HEK293 (cell line): ENCODE measurements at regions not wholly inside any gene's neighbourhood (a gene's known extent, or its start where the extent isn't known, plus 50 kb on each side); places are given as distances from the start of the nearest gene placed in this dataset.

Experiments used
- ZNF423 ChIP-seq: fragments of 450-650 bp; formaldehyde crosslinking; IDR thresholded peaks from 2 replicates; pipeline ENCODE4 v1.5.1; 2016; ENCODE audit warnings: missing biosample characterization, missing genetic modification characterization
- TF ChIP-seq, protein P1 (sequence below): fragments of 450-650 bp; formaldehyde crosslinking; IDR thresholded peaks from 2 replicates; pipeline ENCODE4 v1.5.1; 2016; ENCODE audit warnings: missing biosample characterization, missing genetic modification characterization
- TF ChIP-seq, protein P2 (sequence below): fragments of 450-650 bp; formaldehyde crosslinking; IDR thresholded peaks from 2 replicates; pipeline ENCODE4 v1.5.1; 2016; ENCODE audit warnings: missing biosample characterization, missing genetic modification characterization
- TF ChIP-seq, protein P3 (sequence below): fragments of 450-650 bp; IDR thresholded peaks from 2 replicates; pipeline ENCODE4 v1.5.1; 2018; ENCODE audit warnings: missing biosample characterization, mild to moderate bottlenecking, missing genetic modification characterization

DNA sequence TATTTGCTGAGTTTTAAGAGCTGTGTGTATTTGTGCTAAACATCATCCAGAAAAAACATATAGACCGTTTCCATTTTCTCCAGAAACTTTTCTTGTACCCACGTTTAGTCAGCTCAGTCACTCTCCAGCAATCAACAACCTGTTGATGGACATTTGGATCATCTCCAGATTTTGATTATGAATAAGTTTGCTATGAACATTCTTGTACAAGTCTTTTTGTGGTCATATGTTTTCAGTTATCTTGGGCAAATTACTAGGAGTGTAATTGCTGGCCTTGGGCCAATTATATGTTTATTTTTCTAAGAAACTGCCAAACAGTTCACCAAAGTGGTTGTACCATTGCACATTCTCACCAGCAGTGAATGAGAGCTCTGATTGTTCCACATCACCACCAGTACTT, 221.8 kb downstream of the CENPF start:
- TF ChIP-seq, protein P1, sequence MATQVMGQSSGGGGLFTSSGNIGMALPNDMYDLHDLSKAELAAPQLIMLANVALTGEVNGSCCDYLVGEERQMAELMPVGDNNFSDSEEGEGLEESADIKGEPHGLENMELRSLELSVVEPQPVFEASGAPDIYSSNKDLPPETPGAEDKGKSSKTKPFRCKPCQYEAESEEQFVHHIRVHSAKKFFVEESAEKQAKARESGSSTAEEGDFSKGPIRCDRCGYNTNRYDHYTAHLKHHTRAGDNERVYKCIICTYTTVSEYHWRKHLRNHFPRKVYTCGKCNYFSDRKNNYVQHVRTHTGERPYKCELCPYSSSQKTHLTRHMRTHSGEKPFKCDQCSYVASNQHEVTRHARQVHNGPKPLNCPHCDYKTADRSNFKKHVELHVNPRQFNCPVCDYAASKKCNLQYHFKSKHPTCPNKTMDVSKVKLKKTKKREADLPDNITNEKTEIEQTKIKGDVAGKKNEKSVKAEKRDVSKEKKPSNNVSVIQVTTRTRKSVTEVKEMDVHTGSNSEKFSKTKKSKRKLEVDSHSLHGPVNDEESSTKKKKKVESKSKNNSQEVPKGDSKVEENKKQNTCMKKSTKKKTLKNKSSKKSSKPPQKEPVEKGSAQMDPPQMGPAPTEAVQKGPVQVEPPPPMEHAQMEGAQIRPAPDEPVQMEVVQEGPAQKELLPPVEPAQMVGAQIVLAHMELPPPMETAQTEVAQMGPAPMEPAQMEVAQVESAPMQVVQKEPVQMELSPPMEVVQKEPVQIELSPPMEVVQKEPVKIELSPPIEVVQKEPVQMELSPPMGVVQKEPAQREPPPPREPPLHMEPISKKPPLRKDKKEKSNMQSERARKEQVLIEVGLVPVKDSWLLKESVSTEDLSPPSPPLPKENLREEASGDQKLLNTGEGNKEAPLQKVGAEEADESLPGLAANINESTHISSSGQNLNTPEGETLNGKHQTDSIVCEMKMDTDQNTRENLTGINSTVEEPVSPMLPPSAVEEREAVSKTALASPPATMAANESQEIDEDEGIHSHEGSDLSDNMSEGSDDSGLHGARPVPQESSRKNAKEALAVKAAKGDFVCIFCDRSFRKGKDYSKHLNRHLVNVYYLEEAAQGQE (tag by site-specific recombination): no peak
- TF ChIP-seq, protein P2, sequence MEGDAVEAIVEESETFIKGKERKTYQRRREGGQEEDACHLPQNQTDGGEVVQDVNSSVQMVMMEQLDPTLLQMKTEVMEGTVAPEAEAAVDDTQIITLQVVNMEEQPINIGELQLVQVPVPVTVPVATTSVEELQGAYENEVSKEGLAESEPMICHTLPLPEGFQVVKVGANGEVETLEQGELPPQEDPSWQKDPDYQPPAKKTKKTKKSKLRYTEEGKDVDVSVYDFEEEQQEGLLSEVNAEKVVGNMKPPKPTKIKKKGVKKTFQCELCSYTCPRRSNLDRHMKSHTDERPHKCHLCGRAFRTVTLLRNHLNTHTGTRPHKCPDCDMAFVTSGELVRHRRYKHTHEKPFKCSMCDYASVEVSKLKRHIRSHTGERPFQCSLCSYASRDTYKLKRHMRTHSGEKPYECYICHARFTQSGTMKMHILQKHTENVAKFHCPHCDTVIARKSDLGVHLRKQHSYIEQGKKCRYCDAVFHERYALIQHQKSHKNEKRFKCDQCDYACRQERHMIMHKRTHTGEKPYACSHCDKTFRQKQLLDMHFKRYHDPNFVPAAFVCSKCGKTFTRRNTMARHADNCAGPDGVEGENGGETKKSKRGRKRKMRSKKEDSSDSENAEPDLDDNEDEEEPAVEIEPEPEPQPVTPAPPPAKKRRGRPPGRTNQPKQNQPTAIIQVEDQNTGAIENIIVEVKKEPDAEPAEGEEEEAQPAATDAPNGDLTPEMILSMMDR (tag by site-specific recombination): no peak
- no peak for TF ChIP-seq ZNF423 (tag by site-specific recombination)
- TF ChIP-seq, protein P3, sequence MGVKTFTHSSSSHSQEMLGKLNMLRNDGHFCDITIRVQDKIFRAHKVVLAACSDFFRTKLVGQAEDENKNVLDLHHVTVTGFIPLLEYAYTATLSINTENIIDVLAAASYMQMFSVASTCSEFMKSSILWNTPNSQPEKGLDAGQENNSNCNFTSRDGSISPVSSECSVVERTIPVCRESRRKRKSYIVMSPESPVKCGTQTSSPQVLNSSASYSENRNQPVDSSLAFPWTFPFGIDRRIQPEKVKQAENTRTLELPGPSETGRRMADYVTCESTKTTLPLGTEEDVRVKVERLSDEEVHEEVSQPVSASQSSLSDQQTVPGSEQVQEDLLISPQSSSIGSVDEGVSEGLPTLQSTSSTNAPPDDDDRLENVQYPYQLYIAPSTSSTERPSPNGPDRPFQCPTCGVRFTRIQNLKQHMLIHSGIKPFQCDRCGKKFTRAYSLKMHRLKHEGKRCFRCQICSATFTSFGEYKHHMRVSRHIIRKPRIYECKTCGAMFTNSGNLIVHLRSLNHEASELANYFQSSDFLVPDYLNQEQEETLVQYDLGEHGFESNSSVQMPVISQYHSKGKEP (tag by site-specific recombination): no peak
